22Rv1 (cell line): ENCODE measurements at regions not wholly inside any gene's neighbourhood (a gene's known extent, or its start where the extent isn't known, plus 50 kb on each side); places are given as distances from the start of the nearest gene placed in this dataset.

Source experiments
- CTCF ChIP-seq: fragments of 450-650 bp; IDR thresholded peaks from 2 replicates; pipeline ENCODE4 v1.5.1; 2017; ENCODE audit warnings: mild to moderate bottlenecking
- ZFX ChIP-seq: fragments of 450-650 bp; IDR thresholded peaks from 2 replicates; pipeline ENCODE4 v1.6.1; 2017; ENCODE audit warnings: antibody characterized with exemption, borderline replicate concordance

- no peak for TF ChIP-seq CTCF
- TF ChIP-seq ZFX = no peak
Measured at GRCh38 chr6:167714152-167714551, 112.6 kb upstream of the AFDN start.
